ENCODE measurements at regions not wholly inside any gene's neighbourhood (a gene's known extent, or its start where the extent isn't known, plus 50 kb on each side); places are given as distances from the start of the nearest gene placed in this dataset.

DNA sequence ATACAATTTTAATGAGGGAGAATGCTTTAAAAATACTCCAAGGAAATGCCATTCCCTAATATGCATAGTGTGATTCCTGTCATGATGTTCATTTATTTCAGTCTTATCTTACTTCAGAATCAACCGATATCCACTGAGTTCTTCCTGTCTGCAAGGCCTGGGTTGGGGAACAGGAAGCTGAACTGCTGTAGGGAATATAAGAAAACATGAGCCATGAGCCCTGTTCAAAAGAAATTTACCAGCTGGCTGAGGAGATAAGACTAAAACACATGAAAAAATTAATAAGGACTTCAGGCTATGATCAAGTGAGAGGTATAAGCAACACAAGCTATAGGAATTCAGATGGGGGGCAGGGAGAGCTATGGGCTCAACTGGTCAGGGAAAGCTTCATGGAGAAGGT is 184.7 kb downstream of the PLPP4 start:
- Histone ChIP-seq H3K9ac (no peak overlapping the region), H3K4me3 (no peak overlapping the region)

DNA sequence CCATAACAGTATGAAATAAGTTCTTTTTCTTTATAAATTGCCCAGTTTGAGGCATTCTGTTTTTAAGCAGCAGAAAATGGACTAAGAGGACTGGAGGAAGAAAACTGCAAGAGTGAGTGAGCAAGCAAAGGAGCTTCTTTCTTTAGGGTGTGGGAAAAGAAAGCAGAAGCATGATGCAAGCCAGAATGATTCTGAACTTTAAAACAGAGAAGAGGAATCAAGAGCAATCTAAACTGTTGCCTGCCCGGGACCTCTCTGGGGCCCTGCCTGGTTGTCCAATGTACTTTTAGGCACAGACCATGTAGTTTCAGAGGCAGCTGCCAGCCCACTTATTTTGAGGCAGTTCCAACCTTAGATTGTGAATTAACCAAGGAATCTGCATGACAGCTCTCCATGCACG is 186.3 kb downstream of the PLPP4 start:
- Histone ChIP-seq H3K9ac (no peak overlapping the region), H3K4me1 (no peaks in the 10 kb centered on the region), H3K27me3 (no peaks in the 10 kb centered on the region), H3K27ac (no peak overlapping the region), H3K36me3 (no peaks in the 10 kb centered on the region), H3K4me2 (no peak overlapping the region), H3K4me3 (no peak overlapping the region), H4K20me1 (no peaks in the 10 kb centered on the region), H3K9me3 (no peaks in the 10 kb centered on the region)
- TF ChIP-seq Cebpa-rat (IDR thresholded peaks at IDR 0.05) = no peak

More for the DNA sequence above, 184.7 kb downstream of the PLPP4 start:
- Histone ChIP-seq H3K4me1 (no peaks in the 10 kb centered on the region), H3K9me3 (no peaks in the 10 kb centered on the region), H3K27ac (no peak overlapping the region), H4K20me1 (no peaks in the 10 kb centered on the region), H3K27me3 (no peaks in the 10 kb centered on the region), H3K36me3 (no peaks in the 10 kb centered on the region), H3K4me2 (no peak overlapping the region)
- no peak for TF ChIP-seq Cebpa-rat (IDR thresholded peaks at IDR 0.05)

DNA sequence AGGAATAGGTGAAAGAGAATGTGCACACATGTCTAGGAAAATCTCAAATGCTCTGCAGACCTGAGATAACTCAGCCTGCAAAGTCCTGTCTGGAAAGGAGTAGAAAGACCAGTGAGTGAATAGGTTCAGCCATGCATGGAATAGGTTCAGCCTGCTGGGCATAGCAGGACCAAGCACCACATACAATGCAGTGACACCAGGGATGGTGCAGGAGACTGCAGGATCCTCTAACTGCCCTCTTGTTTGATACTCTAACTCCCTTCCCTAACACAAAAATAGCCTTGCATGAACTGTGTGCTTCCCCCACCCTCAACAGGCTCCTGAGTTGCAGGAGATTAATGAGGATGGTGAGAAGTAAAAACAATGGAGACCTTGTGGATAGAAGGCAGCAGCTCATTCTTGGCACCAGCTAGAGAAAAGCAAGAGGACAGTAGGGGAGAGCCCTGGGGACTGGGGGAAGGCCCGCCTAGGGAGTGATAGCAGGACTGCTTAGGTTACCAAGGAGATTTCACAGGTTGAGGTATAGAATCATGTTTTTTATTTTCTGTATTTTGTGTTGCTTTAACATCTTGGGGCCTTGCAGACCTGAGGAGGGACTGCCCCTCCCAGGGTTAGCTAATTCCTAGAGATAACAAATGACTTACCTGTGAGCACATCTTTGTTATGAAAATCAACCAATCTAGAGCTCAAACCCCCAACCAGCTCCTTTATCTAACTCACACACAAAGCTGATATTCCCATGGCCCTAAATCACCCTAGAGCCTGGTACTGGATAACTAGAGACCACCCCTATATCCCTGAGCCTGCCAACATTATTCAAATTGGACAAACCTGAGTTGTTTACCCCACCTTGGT is 187.8 kb downstream of the PLPP4 start:
- Histone ChIP-seq H4K20me1 (no peaks in the 10 kb centered on the region), H3K9ac (no peak overlapping the region), H3K9me3 (no peaks in the 10 kb centered on the region), H3K36me3 (no peaks in the 10 kb centered on the region), H3K4me1 (no peaks in the 10 kb centered on the region), H3K4me2 (no peak overlapping the region), H3K27me3 (no peaks in the 10 kb centered on the region), H3K27ac (no peak overlapping the region), H3K4me3 (no peak overlapping the region)
- no peak for TF ChIP-seq Cebpa-rat (IDR thresholded peaks at IDR 0.05)

DNA sequence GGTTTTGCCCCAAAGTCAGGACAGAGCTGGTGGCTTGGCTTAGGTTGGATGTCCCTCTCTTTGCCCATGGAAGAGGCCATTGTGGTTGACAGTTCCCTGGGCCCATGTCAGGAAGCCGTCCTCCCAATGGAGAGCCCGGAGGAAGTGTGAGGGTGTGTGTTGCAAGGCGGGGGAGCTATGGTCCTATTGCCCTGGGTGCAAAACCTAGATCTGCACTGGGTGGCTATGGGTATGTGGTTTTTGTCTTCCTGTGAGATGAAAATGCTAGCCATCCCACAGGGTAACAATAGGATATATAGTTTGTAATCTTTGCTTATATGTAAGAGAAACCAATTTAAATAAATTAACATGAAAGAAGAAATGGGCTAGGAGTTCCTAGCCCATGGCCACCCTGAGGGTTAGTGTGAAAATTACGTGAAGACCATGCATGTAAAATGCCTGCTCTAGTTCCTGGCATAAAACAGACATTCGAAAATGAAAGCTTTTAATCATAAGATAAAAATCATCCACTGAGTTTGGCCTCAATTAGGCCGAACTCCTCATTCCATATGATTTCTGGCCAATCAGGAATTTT is 189.2 kb downstream of the PLPP4 start:
- no peak overlapping the region for H3K9ac ChIP-seq
- H3K4me3 ChIP-seq = no peak overlapping the region
- H4K20me1 ChIP-seq = no peaks in the 10 kb centered on the region
- no peaks in the 10 kb centered on the region for H3K36me3 ChIP-seq
- no peak overlapping the region for H3K4me2 ChIP-seq
- H3K27me3 ChIP-seq = no peaks in the 10 kb centered on the region
- no peaks in the 10 kb centered on the region for H3K4me1 ChIP-seq
- H3K9me3 ChIP-seq = no peaks in the 10 kb centered on the region
- no peak for TF ChIP-seq Cebpa-rat (IDR thresholded peaks at IDR 0.05)
- no peak overlapping the region for H3K27ac ChIP-seq

DNA sequence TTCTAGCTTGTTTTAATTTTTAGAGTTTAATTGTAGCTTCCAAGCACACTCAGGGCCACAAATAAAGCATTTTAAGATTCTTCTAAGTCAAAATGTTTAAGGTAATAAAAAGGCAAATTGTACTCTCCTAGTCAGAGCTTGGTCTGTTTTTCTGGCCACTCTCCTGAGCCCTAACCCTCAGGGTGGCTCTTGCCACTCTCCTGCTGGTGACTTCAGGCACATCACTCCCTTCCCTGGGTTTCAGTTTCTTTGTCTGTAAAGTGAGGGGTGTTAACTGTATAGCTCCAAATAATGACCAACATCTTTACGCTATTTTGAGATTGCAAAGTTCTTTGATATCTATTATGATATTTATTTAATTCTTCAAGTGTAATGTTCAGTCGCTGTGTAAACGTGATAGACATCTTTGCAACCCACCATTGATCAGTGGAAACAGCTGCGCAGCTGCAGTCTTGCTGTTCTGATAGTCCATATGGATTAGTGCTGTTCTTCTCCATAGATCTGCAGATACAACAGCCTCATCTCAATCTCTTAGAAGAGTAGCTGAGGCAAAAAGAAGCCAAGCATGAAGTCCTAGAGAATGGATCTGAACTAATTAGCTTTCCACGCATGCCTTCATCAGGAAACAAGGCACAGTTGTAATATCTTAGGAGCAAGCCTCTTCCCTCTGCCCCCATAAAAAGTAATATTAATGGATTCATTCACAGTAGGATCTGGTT is 189.9 kb downstream of the PLPP4 start:
- Histone ChIP-seq H3K27ac (no peak overlapping the region), H4K20me1 (no peaks in the 10 kb centered on the region), H3K36me3 (no peaks in the 10 kb centered on the region), H3K4me1 (no peaks in the 10 kb centered on the region), H3K4me3 (no peak overlapping the region), H3K4me2 (no peak overlapping the region), H3K9ac (no peak overlapping the region), H3K27me3 (no peaks in the 10 kb centered on the region), H3K9me3 (no peaks in the 10 kb centered on the region)
- no peak for TF ChIP-seq Cebpa-rat (IDR thresholded peaks at IDR 0.05)

DNA sequence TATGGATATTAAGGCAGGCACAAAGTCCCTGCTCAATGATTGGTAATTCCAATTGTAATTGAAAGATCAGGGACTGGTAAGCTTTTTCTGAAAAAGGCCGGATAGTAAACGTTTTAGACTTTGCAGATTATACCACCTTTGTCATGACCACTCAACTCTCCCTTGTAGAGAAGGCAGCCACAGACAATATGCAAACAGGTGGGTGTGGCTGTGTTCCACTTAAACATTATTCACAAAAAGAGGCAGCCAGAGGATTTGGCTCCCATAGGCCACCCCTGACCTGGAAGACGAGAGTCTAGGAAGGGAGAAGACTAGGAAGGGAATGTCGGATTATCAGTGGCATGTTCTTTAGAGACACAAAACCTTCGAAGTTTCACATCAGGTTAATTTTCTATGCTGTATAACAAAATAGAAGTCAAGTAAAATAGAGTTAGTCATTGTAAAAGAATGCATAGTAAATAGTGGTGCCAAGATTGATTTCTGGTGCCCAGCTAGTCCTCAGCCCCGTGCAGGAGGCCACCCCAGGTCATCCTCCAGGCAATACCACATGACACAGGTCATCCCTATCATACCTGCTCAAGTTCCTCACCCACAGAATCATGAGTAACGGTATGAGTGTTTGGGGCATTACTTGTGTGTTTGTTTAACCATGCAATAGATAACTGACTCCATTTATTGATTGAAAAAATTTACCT is 193.8 kb downstream of the PLPP4 start:
- Histone ChIP-seq H3K9me3 (no peaks in the 10 kb centered on the region), H3K4me1 (no peaks in the 10 kb centered on the region), H3K27me3 (no peaks in the 10 kb centered on the region), H3K9ac (no peak overlapping the region), H3K27ac (no peak overlapping the region), H4K20me1 (no peaks in the 10 kb centered on the region), H3K36me3 (no peaks in the 10 kb centered on the region), H3K4me2 (no peak overlapping the region), H3K4me3 (no peak overlapping the region)
- TF ChIP-seq Cebpa-rat (IDR thresholded peaks at IDR 0.05) = no peak

DNA sequence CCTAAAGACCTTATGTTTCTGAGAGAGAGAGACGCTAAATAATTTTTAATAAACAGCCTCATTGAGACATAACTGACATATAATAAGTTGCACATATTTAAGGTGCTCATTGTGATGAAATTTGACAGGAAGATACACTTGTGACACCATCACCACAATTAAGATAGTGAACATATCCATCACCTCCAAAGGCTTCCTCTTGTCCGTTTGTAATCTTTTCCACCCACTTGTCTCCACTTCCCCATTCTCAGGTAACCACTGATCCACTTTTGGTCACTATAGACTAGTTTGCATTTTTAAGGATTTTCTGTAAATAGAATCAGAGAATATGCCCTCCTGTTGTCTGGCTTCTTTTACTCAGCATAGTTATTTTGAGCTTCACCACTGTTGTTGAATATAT is 195.1 kb upstream of the WDR11 start:
- Histone ChIP-seq H3K27me3 (no peaks in the 10 kb centered on the region), H3K4me1 (no peaks in the 10 kb centered on the region), H3K4me2 (no peak overlapping the region), H3K4me3 (no peak overlapping the region), H3K9ac (no peak overlapping the region), H3K27ac (no peak overlapping the region), H3K9me3 (no peaks in the 10 kb centered on the region), H3K36me3 (no peaks in the 10 kb centered on the region), H4K20me1 (no peaks in the 10 kb centered on the region)
- TF ChIP-seq Cebpa-rat (IDR thresholded peaks at IDR 0.05) = no peak

DNA sequence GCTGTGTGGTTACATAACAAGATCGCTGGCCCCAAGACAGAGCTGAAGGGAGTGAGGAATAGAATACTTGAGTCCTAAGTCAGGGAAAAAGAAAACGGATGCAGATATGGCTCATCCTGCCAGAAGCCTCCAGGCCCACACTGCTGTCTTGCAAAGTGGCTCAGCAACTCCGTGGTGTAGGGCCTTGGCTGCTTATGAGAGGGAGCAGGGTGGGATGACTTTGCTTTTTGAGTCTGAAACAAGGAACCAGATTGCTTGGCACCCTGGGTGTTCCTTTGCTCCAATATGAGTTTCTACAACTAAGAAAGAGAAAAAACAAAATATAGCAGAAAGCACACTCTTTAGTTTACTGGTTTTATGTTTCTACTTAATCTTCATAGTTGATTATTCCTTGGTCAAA is 193.8 kb upstream of the WDR11 start:
- no peaks in the 10 kb centered on the region for H4K20me1 ChIP-seq
- no peak overlapping the region for H3K9ac ChIP-seq
- H3K4me1 ChIP-seq = no peaks in the 10 kb centered on the region
- no peaks in the 10 kb centered on the region for H3K36me3 ChIP-seq
- no peak for TF ChIP-seq Cebpa-rat (IDR thresholded peaks at IDR 0.05)
- no peaks in the 10 kb centered on the region for H3K27me3 ChIP-seq
- H3K4me2 ChIP-seq = no peak overlapping the region
- no peaks in the 10 kb centered on the region for H3K9me3 ChIP-seq
- no peak overlapping the region for H3K27ac ChIP-seq
- H3K4me3 ChIP-seq = no peak overlapping the region

DNA sequence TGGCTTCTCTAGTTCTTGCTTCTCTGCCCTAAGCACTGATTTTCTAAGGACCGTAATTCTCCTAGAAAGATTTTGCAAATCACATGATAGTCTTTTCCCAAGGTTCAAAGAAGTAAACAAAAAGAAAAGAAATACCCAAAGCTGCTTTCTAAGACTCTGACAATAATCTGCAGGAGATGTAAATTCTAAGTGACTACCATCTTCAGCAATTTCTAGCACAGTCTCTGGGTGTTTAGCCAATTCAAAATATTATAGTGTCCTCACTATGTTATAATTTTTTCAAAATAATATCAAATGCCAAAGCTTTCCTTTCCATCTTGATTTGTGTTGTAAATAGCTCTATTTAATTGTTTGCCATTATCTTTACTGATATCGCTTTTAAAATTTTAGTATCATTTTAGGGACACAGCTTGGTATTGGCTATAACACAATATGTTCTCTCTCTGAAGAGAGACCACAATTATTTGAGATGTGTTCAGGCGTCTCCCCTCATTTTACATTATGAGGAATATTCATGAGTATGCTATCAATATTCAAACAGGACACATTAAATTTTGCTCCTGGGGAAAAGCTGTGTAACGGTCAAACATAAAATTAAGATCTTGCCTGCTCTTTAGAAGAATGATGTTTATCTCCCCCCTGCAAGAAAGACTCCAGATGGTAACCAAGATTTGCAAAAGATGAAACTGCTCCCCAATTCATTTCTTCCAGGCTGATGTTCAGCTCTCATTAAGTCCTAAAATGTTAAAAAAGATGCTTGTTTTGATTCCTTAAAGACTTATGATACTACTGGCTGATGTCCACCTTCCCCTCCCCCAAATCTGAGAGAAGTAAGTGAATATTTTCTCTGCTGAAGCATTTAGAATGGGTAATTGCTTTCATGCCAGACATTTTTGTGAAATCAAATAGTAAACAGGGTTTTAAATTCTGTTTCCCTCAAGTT is 191.9 kb upstream of the WDR11 start:
- H3K27ac ChIP-seq = no peak overlapping the region
- no peak overlapping the region for H3K9ac ChIP-seq
- no peak overlapping the region for H3K4me3 ChIP-seq
- H3K4me1 ChIP-seq = no peaks in the 10 kb centered on the region
- H3K4me2 ChIP-seq = no peak overlapping the region
- no peaks in the 10 kb centered on the region for H3K9me3 ChIP-seq
- no peak for TF ChIP-seq Cebpa-rat (IDR thresholded peaks at IDR 0.05)
- H3K27me3 ChIP-seq = no peaks in the 10 kb centered on the region
- H3K36me3 ChIP-seq = no peaks in the 10 kb centered on the region
- H4K20me1 ChIP-seq = no peaks in the 10 kb centered on the region

Measured in BLaER1 (cell line).